Stimulated activated CD4-positive, alpha-beta T cell treated with anti-CD3 and anti-CD28 coated beads, Interleukin-2, amount 100 ng/mL, for 48 hours (primary cell): ENCODE measurements at regions not wholly inside any gene's neighbourhood (a gene's known extent, or its start where the extent isn't known, plus 50 kb on each side); places are given as distances from the start of the nearest gene placed in this dataset.
"Not testable (repeated sequence)": the region's sequence is repeated elsewhere in the genome, so short reads cannot be mapped to it uniquely, and the experiment has no call there.

Source experiments
- DNase-seq, 2 donors: peaks; one replicate each; pipeline ENCODE4 v3.0.0-alpha.2; 2020

GRCh38 chr3:75840160-75840559 lies 54.8 kb upstream of the ZNF717 start:
- DNase-seq = not testable (repeated sequence)

- not testable (repeated sequence) for DNase-seq
Measured at GRCh38 chr3:75850301-75851008, 65.1 kb upstream of the ZNF717 start.

- DNase-seq = no peak
Measured at GRCh38 chr3:75863130-75863529, 77.8 kb upstream of the ZNF717 start.

GRCh38 chr3:75863878-75864277 lies 78.5 kb upstream of the ZNF717 start:
- no peak for DNase-seq

- DNase-seq = not testable (repeated sequence)
Measured at GRCh38 chr3:75883719-75884118, 98.4 kb upstream of the ZNF717 start.

GRCh38 chr3:75886971-75887526 lies 101.7 kb upstream of the ZNF717 start:
- no peak for DNase-seq

GRCh38 chr3:75894234-75894633 lies 108.9 kb upstream of the ZNF717 start:
- no peak for DNase-seq

- no peak for DNase-seq
Measured at GRCh38 chr3:75896265-75896664, 110.9 kb upstream of the ZNF717 start.

- not testable (repeated sequence) for DNase-seq
Measured at GRCh38 chr3:75901446-75901845, 116.1 kb upstream of the ZNF717 start.

- no peak for DNase-seq
Measured at GRCh38 chr3:75906555-75907112, 121.3 kb upstream of the ZNF717 start.

GRCh38 chr3:75913800-75914350 lies 128.5 kb upstream of the ZNF717 start:
- no peak for DNase-seq

GRCh38 chr3:75914741-75915140 lies 129.4 kb upstream of the ZNF717 start:
- not testable (repeated sequence) for DNase-seq

- DNase-seq = no peak
Measured at GRCh38 chr3:75938921-75939320, 153.6 kb upstream of the ZNF717 start.

- DNase-seq = no peak
Measured at GRCh38 chr3:75951941-75952340, 166.6 kb upstream of the ZNF717 start.

- DNase-seq = not testable (repeated sequence)
Measured at GRCh38 chr3:75960031-75960430, 174.7 kb upstream of the ZNF717 start.

GRCh38 chr3:75962054-75962453 lies 176.7 kb upstream of the ZNF717 start:
- not testable (repeated sequence) for DNase-seq

GRCh38 chr3:75967071-75967470 lies 181.7 kb upstream of the ZNF717 start:
- no peak for DNase-seq

GRCh38 chr3:75978686-75979085 lies 193.3 kb upstream of the ZNF717 start:
- no peak for DNase-seq

GRCh38 chr3:75981401-75981800 lies 196.1 kb upstream of the ZNF717 start:
- DNase-seq = no peak

- no peak for DNase-seq
Measured at GRCh38 chr3:75982151-75982550, 196.8 kb upstream of the ZNF717 start.

GRCh38 chr3:75983111-75983510 lies 197.8 kb upstream of the ZNF717 start:
- no peak for DNase-seq

- DNase-seq = no peak
Measured at GRCh38 chr3:75983609-75984290, 198.4 kb upstream of the ZNF717 start.

GRCh38 chr3:75985432-75985831 lies 200.1 kb upstream of the ZNF717 start:
- no peak for DNase-seq

- no peak for DNase-seq
Measured at GRCh38 chr3:76010252-76010651, 224.9 kb upstream of the ZNF717 start.
